ENCODE measurements at regions not wholly inside any gene's neighbourhood (a gene's known extent, or its start where the extent isn't known, plus 50 kb on each side); places are given as distances from the start of the nearest gene placed in this dataset.

- H3K36me3 ChIP-seq, result no peaks in the 10 kb centered on the region
- H3K9me3 ChIP-seq (replicated peaks), result no peaks in the 10 kb centered on the region
- no peak for DNase-seq (ENCODE audit: low read depth in 1 of 2, low spot score in 2 of 2)
- H3K4me1 ChIP-seq (replicated peaks), result no peaks in the 10 kb centered on the region
- H3K27me3 ChIP-seq (replicated peaks), result no peaks in the 10 kb centered on the region
- H3K4me3 ChIP-seq, result no peak overlapping the region
- H3K27ac ChIP-seq, result no peak overlapping the region
Observed at GRCh38 chr5:120843390-120843980, 379.4 kb downstream of the PRR16 start.

DNA sequence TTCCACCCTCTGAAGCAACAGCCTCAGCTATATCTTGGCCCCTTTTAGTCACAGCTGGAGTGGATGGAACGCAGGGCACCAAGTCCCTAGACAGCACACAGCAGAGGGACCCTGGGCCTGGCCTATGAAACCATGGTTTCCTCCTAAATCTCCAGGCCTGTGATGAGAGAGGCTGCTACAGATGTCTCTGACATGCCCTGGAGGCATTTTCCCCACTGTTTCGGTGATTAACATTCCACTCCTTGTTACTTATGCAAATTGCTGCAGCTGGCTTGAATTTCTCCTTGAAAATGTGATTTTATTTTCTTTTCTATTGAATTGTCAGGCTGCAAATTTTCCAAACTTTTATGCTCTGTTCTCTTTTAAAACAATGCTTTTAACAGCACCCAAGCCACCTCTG is 384.8 kb downstream of the PRR16 start:
- H3K27ac ChIP-seq, result no peak overlapping the region
- H3K4me3 ChIP-seq, result no peak overlapping the region
- DNase-seq (ENCODE audit: low read depth in 1 of 2, low spot score in 2 of 2), result no peak
- no peaks in the 10 kb centered on the region for H3K27me3 ChIP-seq (replicated peaks)
- H3K36me3 ChIP-seq, result no peaks in the 10 kb centered on the region
- no peaks in the 10 kb centered on the region for H3K4me1 ChIP-seq (replicated peaks)
- no peaks in the 10 kb centered on the region for H3K9me3 ChIP-seq (replicated peaks)

GRCh38 chr5:120852222-120852860 is 388.2 kb downstream of the PRR16 start:
- H3K9me3 ChIP-seq (replicated peaks), result no peaks in the 10 kb centered on the region
- DNase-seq (ENCODE audit: low read depth in 1 of 2, low spot score in 2 of 2), result no peak

DNA sequence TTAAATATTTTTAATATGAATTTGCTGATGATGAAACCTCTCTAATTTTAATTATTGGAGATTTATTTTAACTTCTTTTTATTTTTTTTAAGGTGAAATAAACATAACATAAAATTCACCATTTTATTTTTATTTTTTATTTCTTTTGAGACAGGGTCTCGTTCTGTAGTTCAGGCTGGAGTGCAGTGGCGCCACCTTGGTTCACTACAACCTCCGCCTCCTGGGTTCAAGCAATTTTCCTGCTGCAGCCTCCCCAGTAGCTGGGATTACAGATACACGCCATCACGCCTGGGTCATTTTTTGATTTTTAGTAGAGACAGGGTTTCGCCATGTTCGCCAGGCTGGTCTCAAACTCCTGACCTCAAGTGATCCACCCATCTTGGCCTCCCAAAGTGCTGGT is 402.9 kb downstream of the PRR16 start:
- Histone ChIP-seq H3K27me3 (replicated peaks) (0 out of 2 replicates have a peak, but pooled peaks cover 3% of the 10 kb centered on the region), H3K36me3 (no peaks in the 10 kb centered on the region), H3K27ac (no peak overlapping the region), H3K9me3 (replicated peaks) (no peaks in the 10 kb centered on the region), H3K4me1 (replicated peaks) (no peaks in the 10 kb centered on the region), H3K4me3 (no peak overlapping the region)
- DNase-seq (ENCODE audit: low read depth in 1 of 2, low spot score in 2 of 2), result no peak

More at GRCh38 chr5:120852222-120852860, 388.2 kb downstream of the PRR16 start:
- Histone ChIP-seq H3K36me3 (no peaks in the 10 kb centered on the region), H3K27ac (no peak overlapping the region), H3K4me3 (no peak overlapping the region), H3K27me3 (replicated peaks) (no peaks in the 10 kb centered on the region), H3K4me1 (replicated peaks) (no peaks in the 10 kb centered on the region)

DNA sequence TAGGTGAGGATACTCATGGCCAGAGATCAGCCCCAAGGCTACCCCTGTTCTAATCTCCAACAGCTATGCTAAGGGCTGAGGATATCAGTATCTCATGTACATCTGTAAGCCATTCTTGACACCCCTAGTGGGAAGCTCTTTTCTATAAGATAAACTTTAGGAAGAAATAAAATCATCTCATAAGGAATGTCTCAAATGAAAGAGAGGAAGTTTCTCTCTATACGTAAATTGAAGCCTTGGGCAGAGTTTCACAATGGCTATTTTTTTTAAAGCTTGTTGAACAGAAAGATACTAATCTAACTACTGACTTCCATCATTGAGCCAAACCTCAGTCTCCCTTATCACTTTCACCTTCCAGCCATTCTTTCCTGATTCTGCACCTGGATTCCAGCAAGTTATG is 405.7 kb downstream of the PRR16 start:
- Histone ChIP-seq H3K27ac (no peak overlapping the region), H3K9me3 (replicated peaks) (no peaks in the 10 kb centered on the region), H3K27me3 (replicated peaks) (0 out of 2 replicates have a peak, but pooled peaks cover 3% of the 10 kb centered on the region), H3K4me1 (replicated peaks) (no peaks in the 10 kb centered on the region), H3K36me3 (no peaks in the 10 kb centered on the region), H3K4me3 (no peak overlapping the region)
- no peak for DNase-seq (ENCODE audit: low read depth in 1 of 2, low spot score in 2 of 2)

- no peak for DNase-seq (ENCODE audit: low read depth in 1 of 2, low spot score in 2 of 2)
- H3K9me3 ChIP-seq (replicated peaks), result no peaks in the 10 kb centered on the region
- no peak overlapping the region for H3K27ac ChIP-seq
- no peaks in the 10 kb centered on the region for H3K36me3 ChIP-seq
- 0 out of 2 replicates have a peak, but pooled peaks cover 3% of the 10 kb centered on the region for H3K27me3 ChIP-seq (replicated peaks)
- H3K4me1 ChIP-seq (replicated peaks), result no peaks in the 10 kb centered on the region
- H3K4me3 ChIP-seq, result no peak overlapping the region
Observed at GRCh38 chr5:120872297-120872696, 408.2 kb downstream of the PRR16 start.

GRCh38 chr5:120873083-120873482 is 409.0 kb downstream of the PRR16 start:
- H3K27me3 ChIP-seq (replicated peaks), result 0 out of 2 replicates have a peak, but pooled peaks cover 3% of the 10 kb centered on the region
- H3K36me3 ChIP-seq, result no peaks in the 10 kb centered on the region
- H3K27ac ChIP-seq, result no peak overlapping the region
- no peak for DNase-seq (ENCODE audit: low read depth in 1 of 2, low spot score in 2 of 2)
- H3K9me3 ChIP-seq (replicated peaks), result no peaks in the 10 kb centered on the region
- no peaks in the 10 kb centered on the region for H3K4me1 ChIP-seq (replicated peaks)
- H3K4me3 ChIP-seq, result no peak overlapping the region

DNA sequence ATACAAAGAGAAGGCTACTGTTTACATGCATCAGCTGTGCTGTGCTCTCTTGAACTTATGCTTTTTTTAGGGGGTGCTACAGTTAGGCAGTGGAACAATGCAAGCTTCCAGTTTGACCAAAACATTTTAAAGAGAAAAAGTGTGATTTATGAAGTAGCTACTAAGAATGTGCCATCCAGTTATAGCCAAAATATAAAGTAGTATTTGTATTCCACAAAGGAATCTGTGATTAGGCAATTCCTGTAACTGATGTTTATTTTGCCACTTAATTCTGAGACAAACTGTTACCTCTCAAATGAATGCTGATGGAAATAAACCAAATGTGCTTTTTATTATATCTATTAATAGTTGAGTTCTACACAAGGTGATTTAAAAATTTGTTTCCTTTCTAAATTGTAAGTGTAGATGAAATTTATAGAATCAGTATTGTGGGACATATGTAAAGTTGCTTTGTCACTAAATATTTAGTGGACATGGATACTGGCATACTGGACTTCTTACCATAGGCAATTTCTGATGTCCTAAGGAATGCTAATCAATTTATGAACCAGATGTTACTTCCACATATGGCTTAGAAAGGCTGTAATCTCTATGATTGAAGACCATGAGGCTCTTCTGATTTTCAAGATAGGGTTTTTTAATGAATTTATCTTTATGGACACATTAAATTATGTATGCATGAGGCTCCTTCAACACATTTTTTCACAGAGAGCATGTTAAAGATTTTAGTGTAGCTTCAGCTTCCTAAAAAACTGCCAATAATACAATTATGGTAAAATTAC is 410.2 kb downstream of the PRR16 start:
- no peak overlapping the region for H3K27ac ChIP-seq
- no peaks in the 10 kb centered on the region for H3K4me1 ChIP-seq (replicated peaks)
- no peak overlapping the region for H3K4me3 ChIP-seq
- no peaks in the 10 kb centered on the region for H3K9me3 ChIP-seq (replicated peaks)
- no peaks in the 10 kb centered on the region for H3K36me3 ChIP-seq
- H3K27me3 ChIP-seq (replicated peaks), result 0 out of 2 replicates have a peak, but pooled peaks cover 3% of the 10 kb centered on the region
- DNase-seq (ENCODE audit: low read depth in 1 of 2, low spot score in 2 of 2), result no peak

- H3K36me3 ChIP-seq, result no peaks in the 10 kb centered on the region
- DNase-seq (ENCODE audit: low read depth in 1 of 2, low spot score in 2 of 2), result no peak
Observed at GRCh38 chr5:120882038-120882775, 418.1 kb downstream of the PRR16 start.

GRCh38 chr5:120886351-120886860 is 422.3 kb downstream of the PRR16 start:
- H3K36me3 ChIP-seq, result no peaks in the 10 kb centered on the region
- no peak for DNase-seq (ENCODE audit: low read depth in 1 of 2, low spot score in 2 of 2)
- H3K27ac ChIP-seq, result no peak overlapping the region
- no peak overlapping the region for H3K4me3 ChIP-seq
- no peaks in the 10 kb centered on the region for H3K4me1 ChIP-seq (replicated peaks)
- H3K9me3 ChIP-seq (replicated peaks), result no peaks in the 10 kb centered on the region
- H3K27me3 ChIP-seq (replicated peaks), result 0 out of 2 replicates have a peak, but pooled peaks cover 3% of the 10 kb centered on the region

More at GRCh38 chr5:120882038-120882775, 418.1 kb downstream of the PRR16 start:
- no peaks in the 10 kb centered on the region for H3K27me3 ChIP-seq (replicated peaks)
- H3K4me1 ChIP-seq (replicated peaks), result no peaks in the 10 kb centered on the region
- no peak overlapping the region for H3K27ac ChIP-seq
- no peak overlapping the region for H3K4me3 ChIP-seq
- H3K9me3 ChIP-seq (replicated peaks), result no peaks in the 10 kb centered on the region

GRCh38 chr5:120895660-120896059 is 431.6 kb downstream of the PRR16 start:
- Histone ChIP-seq H3K4me1 (replicated peaks) (no peaks in the 10 kb centered on the region), H3K27ac (no peak overlapping the region), H3K9me3 (replicated peaks) (no peaks in the 10 kb centered on the region), H3K36me3 (no peaks in the 10 kb centered on the region), H3K4me3 (no peak overlapping the region), H3K27me3 (replicated peaks) (no peaks in the 10 kb centered on the region; the same call in 1 of the 2 replicates)
- DNase-seq (ENCODE audit: low read depth in 1 of 2, low spot score in 2 of 2), result no peak

DNA sequence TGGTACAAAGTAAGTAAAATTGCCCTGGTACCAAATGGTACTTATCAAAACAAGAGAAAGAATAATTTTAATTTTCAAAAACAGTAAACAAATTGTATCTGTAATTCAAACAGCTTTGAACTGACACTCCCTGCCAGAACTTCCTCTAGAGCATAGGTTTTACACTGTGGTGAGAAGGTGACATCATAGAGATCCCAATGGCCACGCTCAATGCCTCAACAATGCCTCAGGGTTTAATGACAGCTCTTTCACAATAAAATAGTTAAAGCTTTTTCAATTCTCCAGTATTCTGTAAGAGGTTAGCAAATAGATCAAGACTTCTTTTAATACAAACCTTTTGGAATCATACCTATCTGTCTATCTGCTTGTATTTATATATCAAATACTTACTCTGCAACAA is 437.1 kb downstream of the PRR16 start:
- no peak overlapping the region for H3K27ac ChIP-seq
- H3K27me3 ChIP-seq (replicated peaks), result no peaks in the 10 kb centered on the region; the same call in 1 of the 2 replicates
- DNase-seq (ENCODE audit: low read depth in 1 of 2, low spot score in 2 of 2), result no peak
- H3K9me3 ChIP-seq (replicated peaks), result no peaks in the 10 kb centered on the region
- no peaks in the 10 kb centered on the region for H3K36me3 ChIP-seq
- no peak overlapping the region for H3K4me3 ChIP-seq
- no peaks in the 10 kb centered on the region for H3K4me1 ChIP-seq (replicated peaks)

GRCh38 chr5:120907953-120908352 is 443.9 kb downstream of the PRR16 start:
- Histone ChIP-seq H3K27ac (no peak overlapping the region), H3K9me3 (replicated peaks) (no peaks in the 10 kb centered on the region), H3K4me3 (no peak overlapping the region), H3K36me3 (no peaks in the 10 kb centered on the region), H3K4me1 (replicated peaks) (no peaks in the 10 kb centered on the region), H3K27me3 (replicated peaks) (no peaks in the 10 kb centered on the region)
- no peak for DNase-seq (ENCODE audit: low read depth in 1 of 2, low spot score in 2 of 2)
